ENCODE measurements at regions not wholly inside any gene's neighbourhood (a gene's known extent, or its start where the extent isn't known, plus 50 kb on each side); places are given as distances from the start of the nearest gene placed in this dataset.

DNA sequence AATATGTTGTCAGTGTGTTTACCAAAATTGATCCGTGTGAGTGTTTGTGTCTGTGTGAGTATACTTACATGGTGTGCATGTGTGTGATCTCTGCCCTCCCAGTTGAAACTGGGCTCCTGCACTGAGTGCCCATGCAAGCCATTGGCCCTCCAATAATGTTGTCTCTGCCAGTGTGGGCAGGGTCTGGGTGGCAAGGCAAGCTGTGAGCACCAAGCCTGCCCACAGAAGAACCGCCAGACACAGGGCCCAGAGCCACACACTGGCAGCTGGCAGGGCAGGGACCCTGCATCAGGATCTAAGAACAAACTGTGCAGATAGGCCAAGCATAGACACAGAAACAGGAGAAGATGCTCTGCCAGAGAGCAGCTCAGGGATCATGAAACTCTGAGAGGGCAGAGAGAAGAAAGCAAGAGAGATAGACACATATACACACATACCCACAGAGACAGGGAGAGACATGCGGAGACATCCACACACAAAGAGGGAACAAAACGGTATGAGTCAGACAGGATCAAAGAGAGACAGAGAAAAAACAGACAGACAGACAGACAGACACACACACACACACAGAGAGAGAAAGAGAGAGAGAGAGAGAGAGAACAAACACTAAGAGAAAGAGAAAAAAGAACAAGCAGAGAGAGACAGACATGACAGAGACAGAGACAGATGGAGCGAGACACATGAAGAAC, 555.0 kb downstream of the MID1IP1 start:
- DNase-seq: no peak

DNA sequence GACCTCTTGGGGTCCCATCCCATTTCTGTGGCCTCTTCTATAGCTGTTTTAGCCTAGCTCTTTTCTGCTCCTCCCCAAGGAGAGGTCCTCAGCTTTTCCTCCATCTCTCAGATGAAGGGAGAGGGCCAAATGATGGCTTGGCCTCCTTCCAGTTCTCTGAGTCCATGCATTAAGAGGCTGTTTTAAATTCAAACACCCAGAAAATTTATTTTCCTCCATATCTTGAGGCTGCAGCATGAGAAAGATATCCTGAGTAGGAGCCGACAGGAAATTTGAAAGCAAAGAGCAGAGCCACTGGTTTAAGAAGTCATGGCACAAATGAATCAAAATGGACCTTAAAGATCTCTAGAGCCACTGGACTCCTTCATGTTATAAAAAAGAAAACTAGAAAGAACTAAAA, 558.8 kb downstream of the MID1IP1 start:
- no peak for DNase-seq

DNA sequence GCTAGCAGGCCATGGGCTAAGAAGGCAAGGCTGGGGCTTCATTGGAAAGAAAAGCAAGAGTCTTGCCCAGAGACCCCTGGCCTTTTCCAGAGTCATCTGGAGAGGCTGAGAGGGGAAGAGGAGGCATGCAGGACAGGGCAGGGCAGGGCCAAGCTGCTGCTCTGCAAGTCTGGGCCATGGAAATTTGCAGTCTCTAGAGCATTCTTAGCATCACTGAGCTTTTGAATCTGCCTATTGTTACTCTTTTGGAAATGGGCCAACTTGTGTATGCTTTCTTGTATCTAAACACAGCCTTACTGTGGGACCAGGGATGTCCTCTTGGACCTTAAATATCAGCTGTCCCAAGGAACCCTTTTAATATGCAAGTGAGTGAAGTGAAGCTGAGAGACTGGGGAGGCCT, 560.5 kb downstream of the MID1IP1 start:
- DNase-seq: no peak

DNA sequence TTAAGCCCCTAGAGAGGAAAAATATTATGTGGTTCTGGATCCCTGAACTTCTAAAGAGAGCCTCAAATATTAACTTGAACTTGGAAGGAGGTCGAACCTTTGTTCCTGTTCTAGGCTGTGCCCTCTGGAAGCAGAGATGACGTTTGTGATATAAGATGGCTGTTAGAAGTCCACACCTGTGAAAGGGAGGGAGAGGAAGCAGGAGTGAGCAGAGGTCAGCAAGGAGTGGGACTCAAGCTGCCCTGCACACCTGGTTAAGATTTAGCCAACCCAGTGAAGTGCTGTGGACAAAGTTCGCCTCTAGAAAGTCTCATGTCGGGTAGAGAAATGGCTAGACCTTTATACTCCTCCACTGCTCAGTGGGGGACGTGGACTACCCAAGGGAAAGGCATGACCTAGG, 566.2 kb downstream of the MID1IP1 start:
- DNase-seq: no peak

DNA sequence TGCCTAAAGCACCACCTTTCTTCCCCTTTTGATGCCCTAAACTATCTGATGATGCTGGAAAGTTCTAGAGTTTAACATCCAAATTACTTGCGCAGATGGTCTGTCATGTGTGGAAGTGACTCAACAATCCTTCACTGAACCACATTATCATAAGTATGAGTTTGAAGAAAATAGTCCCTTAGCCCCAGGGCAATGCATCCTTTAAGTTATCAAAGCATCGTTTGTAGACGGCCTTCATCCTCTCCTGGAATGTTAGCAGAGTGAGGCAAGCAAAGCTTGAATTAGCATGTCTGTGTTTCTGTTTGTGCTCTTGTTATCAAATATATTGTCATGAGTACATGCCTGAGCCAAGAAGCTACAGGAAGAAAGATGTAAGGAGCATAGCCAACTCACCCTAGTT, 570.9 kb downstream of the MID1IP1 start:
- no peak for DNase-seq

DNA sequence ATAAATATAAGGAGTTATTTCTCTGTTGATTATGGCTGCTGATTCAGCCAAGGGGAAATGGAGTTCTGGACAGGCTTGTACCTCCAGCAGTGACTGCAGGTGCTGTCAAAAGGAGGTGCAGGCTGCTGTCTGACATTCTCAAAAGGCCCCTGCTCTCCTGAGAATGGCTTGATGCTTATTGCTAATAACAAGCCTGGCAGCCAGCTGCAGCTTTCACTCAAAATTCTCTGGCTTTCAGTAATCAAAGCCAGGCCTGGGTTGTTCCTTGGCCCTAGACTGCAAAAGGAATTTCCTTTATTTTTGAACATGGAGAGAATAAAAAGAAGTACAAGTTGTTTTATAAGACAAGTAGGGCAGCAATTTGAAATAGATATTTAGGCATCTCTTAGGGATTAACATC, 575.9 kb downstream of the MID1IP1 start:
- no peak for DNase-seq

DNA sequence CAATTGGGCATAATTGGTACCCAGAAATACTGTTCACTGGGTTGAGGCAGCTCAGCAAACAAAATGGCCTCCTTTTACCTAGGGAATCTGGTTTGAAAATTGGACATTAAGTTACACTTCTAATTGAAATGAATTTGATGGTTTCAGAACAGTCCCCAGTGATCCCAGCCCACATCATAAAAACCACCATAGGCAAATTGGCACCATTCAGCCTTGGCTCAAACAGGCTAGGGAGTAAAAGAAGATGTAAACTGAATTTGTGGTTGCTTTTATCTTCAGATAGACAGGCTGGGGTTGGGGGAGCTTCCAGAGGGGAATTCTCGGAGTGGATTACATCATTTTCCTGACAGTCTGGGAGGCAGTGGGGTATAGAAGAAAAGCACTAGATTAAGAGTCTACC, 576.5 kb downstream of the MID1IP1 start:
- no peak for DNase-seq

DNA sequence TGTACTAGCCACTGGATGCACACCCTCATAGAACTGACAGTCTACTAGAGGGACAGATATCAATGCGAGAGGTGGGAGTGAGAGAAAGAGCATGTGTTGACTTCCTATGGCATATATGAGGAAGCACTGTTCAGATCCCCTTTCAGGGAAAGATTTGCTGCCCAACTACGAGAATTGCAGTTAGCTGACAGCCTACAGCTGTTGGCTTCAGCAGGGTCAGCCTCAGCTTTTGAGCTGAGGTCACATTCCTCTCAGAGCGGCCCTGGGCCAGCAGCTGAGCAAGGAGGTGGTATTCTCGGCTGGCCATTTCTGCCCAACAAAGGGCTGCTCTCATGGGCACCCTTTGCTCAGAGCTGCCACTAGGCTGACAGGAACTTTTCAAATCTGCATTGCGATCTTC, 580.2 kb downstream of the MID1IP1 start:
- DNase-seq: no peak

DNA sequence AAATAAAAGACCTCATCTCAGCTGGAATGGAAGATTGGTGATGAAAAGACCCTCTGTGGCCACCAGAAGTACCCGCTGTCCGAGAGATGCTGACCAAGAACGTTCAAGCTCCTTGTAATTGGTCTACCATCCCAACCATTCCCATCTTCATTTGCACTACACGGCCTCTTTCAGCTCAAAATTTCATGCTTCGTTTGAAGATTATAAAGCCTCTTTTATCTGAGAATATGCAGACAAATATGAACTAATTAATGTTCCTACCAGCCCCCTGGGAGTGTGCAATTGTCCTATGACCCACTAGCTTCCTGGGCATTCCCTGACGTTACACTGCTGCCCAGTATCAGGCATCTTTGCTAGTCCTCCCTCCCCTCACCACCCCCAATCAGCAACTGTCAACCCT, 583.7 kb downstream of the MID1IP1 start:
- no peak for DNase-seq

DNA sequence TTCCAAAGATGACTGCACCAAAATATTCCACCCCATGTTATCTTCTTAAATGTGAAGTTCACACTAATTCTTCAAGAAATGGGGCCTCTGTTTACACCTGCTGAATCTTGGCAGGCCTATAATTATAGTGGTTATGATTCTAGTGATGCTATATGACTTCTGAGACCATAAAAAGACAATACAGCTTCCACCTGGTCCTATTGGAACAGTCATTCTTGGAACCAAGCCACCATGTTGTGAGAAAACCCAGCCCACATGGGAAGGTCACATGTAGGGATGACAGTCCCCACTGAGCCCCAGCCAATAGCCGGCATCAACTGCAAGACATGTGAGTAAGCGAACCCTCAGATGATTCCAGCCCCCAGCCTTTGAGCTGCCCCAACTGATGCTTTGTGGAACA, 587.5 kb downstream of the MID1IP1 start:
- DNase-seq: no peak

DNA sequence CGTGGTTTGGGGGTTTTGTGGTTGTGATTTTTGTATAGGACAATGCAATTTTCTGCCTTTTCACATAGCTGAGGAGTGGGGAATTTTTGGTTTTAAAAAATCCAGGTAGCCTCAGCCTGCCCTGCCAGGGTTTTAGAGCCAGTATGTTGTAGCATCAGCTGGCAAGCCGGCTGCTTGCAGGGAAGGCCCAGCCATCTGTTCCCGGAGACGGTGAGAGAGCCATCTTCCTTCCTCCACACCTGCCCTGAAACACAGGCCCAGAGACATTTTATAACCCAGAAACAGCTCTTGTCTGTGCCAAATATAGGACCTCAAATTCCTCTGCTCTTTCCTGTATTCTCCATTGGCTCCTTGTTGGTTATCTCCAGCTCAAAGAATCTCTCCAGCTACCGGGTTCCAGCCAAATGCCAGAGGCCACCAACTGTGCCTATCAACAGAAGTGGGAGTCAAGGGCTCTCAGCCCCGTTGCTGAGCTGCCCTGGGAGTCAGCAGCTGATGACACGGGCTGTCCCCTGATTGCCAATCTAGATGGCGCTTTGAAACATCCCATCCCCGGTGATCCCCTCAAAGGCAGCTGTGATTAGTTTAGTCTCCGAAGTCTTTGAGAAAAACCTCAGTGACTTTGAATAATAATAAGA, 595.2 kb downstream of the MID1IP1 start:
- DNase-seq: no peak

DNA sequence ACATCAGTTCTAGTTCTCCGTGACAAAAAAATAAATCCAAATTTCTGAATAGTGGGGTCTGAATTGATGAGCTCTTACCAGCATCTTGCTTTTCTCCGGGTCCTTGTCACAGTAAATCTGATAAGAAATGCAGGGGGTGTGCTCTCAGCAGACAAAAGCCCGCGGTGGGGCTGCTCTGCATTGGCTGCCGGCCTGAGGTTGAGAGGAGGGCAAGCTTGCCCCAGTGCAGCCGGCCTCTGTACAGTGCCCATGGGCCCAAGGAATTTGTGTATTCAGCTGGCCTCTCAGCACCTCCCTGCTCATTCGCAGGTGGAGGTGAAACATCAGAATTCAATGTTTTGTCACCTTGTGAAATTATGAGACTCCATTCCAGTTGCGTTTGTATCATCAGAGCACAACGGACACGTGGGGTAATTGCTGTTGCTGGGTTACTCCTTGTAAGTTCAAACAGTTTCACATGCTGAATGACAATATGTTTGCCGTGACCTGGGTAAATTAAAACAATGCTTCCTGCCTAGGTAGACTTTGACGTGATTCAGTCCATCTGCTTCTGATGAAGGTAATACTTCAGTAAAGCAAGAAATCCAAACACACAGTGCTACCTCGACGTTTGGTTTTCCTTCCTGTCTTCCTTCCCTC, 596.4 kb downstream of the MID1IP1 start:
- DNase-seq: no peak

DNA sequence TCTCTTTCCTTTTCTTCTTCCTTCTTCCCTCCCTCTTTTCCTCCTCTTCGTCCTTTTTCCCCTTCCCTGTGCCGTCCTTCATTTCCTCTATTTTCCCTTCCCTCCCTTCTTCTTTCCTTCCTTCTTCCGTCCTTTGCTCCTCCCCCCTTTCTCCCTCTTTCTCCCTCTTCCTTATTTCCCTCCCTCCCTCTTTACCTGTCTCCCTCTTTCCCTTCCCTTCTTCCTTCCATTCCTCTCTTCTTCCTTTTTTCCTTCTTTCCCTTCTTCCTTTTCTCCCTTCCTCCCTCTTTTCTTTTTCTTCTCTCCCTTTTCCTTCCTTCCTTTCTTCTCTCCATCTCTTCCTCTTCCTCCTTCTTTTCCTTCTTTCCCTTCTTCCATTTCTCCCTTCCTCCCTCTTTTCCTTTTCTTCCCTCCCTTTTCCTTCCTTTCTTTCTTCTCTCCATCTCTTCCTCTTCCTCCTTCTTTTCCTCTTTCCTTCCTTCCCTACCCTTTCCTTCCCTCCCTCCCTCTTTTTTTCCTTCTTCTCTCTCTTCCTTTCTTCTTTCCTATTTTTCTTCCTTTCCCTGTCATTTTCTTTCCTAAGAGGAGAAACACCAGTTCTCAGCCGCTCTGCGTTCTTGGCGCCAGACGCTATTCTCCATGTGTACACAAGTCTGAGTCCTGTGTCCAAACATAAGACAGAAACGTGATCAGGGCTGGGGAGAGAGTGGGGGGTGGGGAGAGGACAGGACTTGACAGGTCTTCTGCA, 597.1 kb downstream of the MID1IP1 start:
- no peak for DNase-seq

DNA sequence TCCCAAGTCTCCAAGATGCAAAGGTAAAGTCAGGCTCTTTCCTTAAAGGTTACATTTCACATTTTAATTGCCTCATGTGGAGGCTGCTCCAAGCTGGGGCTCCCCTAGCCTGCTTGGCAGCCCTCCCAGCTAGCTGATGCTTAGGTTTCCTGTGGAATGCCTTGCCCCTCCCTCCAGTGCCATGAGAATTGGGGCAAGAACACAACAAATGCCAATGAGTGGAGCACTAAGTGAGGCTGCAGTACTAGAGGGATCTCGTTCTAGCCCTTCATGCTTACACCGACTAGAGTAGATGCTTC, 597.7 kb downstream of the MID1IP1 start:
- DNase-seq: no peak

DNA sequence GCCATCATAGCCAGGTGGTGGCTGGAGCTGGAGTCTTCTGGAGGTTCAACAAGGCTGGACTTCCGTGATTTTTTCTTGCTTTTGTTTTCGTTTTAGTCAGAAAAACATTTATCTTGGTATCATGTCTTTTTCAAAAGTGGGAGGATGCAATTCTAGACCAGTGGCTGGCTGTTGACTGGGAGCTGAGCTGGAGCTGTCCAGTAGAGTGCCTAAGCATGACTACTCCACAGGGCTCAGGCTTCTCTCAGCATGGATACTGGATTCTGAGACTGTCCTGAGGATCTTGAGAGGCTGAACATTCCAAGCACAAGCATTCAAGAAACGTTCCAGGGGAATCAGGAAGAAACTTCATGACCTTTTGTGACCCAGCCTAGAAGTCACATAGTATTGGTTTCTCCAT, 598.1 kb downstream of the MID1IP1 start:
- no peak for DNase-seq

DNA sequence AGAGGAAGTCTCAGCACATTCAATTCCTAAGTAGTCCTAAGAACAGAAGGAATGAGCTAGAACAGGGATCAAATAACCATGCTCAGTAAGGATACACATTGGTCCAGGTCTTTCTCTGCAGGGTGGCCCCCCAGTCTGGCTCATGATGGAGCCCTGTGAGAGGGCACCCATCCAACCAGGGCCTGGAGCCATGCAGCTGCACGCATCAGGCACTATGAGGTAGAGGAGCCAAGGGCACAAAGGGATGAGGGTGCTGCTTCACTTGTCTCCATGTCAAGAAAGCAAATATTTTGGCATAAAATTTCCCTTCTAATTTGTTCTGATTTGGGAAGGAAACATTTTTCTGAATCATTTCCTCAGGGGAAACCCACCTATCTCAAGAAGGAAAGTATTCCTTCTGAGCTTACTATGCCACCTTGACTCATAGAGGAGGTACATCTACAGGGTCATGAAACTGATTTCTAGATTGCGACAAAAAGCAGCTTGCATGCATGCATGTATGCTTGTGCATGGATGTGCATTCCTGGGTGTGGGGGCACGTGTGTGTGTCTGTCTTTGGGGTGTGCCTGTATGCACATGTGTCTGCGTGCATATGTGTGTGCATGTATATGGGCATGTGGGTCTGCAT, 600.3 kb downstream of the MID1IP1 start:
- DNase-seq: no peak

DNA sequence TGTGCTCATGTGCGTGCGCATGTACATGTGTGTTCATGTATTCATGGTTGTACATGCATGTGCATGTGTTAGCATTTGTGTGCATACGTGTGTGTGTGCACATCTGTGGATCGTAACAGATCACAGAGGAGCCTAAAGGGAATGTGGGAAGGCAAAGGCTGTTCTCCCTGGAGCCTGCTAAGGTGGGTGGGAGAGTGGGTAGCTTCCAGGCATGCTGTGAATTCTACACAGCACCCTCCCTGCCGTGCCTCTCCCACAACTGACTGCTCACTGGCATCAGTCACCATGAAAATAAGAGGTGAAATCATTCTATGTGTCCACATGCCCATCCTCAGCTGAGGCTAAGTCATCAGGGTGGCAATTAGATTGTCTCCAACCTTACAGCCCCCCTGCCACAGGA, 600.9 kb downstream of the MID1IP1 start:
- no peak for DNase-seq

DNA sequence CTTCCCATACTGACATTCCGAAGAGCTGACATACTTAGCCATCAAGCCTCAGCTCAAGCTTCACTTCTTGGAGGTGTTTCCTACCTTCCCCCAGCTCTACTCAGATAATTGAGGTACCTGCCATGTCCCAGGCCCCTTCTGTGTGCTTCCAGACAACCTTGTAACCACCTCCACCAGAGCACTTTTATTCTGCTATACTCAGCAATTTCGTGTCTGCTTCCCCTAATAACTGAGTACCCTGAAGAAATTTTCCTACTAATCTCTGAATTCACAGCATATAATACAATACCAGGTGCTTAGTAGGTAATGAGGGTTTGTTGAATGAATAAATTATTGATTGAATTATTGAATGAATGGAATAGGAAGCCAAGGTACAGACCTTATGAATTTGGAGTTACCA, 605.5 kb downstream of the MID1IP1 start:
- no peak for DNase-seq

DNA sequence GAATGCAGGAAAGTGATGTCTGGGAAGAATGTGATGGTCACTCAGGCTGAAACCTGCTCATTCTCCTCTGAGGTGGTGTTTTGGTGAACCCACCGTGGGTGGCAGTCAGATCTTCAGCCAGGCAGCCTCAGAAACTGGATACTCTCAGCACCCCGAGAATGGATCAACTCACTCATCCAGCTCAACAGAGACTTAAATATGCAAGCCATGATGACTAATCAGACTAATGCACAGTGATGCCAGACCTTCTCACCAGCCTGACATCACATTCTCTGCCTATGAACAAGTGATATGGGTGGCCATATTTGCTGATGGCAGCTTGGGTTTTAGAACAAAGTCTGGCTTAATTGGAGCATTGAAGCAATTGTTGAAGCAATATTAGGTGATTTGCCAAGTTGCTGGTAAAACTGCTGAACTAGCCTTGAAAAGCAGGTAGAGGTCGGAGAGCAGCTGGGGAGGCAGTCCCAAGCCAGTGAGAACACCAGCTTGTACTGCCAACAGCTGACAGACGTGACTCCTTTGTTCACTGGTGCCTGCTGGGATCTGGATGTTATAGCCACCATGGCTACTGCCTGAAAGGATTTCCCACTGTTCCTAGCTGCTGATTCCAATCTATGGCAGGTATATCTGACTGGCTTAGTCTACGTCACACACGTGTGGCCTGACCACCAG, 608.1 kb downstream of the MID1IP1 start:
- DNase-seq: no peak

DNA sequence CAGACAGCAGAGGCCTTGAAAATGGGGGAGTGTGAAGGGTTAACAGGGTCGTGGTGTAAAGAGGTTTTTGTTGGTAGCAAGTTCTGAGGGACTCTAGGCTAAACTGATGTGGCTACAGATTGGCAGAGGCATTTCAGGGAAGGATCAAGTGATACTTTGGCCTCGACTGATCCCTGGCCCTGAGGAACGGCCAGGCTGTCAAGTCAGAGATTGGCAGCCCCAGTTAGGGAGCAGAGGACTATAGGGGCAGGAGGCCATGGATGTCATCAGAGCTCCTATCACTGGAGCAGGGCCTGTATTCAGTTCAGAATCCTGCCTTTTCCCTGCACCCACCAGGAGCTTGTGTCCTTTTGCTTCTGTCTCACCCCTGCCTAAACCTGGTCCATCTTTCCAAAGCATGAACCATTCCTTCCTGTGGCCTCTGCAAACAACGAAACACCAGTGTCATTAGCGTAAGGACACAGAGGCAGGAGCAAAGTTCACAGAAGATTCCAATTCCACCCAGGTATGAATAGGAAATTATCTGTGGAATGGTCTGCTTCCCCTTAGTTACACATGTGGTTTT, 613.1 kb downstream of the MID1IP1 start:
- no peak for DNase-seq

DNA sequence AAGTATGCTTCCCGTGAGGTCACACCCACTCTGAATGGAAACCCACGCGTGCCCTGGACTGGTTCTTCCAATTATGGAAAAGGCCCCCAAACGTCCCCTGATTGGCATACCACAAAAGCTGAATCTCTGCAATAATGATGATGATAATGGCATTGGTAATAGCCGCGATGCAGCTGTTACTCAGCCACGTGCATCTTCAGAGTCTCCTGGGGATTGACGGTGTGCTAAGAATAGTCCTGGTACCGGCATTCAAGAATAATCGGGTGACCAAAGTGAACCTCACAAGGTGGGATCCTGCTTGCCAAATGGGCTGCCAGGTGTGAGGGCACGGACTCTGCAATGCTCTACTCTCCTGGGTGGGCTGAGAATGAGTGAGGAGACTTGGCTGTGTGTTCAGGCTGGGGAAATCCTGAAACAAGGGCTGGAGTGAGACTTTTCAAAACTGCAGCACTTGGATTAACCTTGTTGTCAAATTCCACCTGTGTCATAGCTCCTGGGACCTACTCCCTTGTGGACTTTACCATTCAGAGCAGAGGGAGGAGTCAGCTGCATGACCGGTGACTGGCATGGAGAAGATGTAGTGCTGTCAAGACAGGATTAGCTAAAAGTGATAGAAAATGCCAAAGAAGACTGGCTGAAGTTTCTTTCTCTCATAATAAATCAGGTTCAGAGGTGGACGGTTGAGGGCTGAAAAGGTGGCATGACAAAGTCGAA, 615.4 kb downstream of the MID1IP1 start:
- DNase-seq: no peak

DNA sequence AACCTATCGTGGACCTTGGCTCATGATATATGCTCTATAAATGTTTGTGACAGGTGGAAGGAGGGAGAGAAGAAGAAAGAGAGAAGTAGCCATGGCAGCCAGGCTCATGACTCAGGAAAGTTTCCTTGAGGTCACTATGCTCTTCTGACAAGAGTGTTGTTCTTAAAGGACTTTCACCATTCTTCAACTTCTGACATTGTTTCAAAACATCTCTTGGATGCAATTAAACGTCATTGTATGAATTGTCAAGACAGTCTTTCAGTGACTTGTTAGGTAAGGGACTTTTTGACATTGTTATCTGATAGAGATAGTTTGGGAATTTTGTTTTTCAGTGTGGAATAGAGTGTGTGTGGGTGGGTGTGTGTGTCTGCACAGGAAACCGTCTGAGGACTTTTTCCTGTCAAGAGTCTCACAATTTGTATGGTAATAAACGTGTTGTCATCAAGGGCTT, 617.0 kb downstream of the MID1IP1 start:
- no peak for DNase-seq

All from activated T-cell treated with anti-CD3 and anti-CD28 coated beads, Interleukin-2, amount 50 U/mL, for 48 hours (primary cell).